ENCODE measurements at regions not wholly inside any gene's neighbourhood (a gene's known extent, or its start where the extent isn't known, plus 50 kb on each side); places are given as distances from the start of the nearest gene placed in this dataset.

DNA sequence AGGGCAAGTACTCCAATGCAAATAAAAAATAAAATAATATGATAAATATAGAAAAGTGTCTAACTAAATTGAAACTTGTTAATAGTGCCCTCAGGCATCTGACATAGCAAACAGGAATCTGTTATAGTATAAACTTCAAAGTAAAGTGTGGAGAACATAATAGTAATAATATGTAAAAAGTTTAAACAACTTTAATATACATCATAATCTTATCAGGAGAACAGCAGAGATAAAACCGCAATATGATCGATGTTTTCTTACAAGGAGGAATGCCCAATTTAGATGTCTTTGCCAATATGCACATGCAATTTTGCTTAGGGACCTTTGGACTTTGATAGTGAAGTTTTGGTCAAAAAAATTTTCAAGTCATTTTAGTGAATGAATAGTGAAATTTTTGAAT, 514.8 kb upstream of the IMPG1 start:
- Histone ChIP-seq H3K79me2 (ENCODE audit: low read length) (no peaks in the 10 kb centered on the region), H3K27ac (ENCODE audit: low read length) (no peak overlapping the region), H3K4me3 (ENCODE audit: low read length) (no peak overlapping the region), H3K4me1 (ENCODE audit: low read length) (peaks cover 6% of the 10 kb centered on the region; the same call in 1 of the 2 replicates), H3K9ac (ENCODE audit: low read length) (no peak overlapping the region), H4K20me1 (ENCODE audit: insufficient read depth, low read length) (no peaks in the 10 kb centered on the region), H2AFZ (ENCODE audit: low read depth, low read length) (no peak overlapping the region), H3K36me3 (replicated peaks; ENCODE audit: low read depth, low read length) (no peaks in the 10 kb centered on the region), H3K9me3 (ENCODE audit: insufficient read depth, low read length) (no peaks in the 10 kb centered on the region), H3K4me2 (ENCODE audit: low read length) (no peak overlapping the region), H3K27me3 (ENCODE audit: low read depth, low read length) (no peaks in the 10 kb centered on the region)
- no peak for TF ChIP-seq EZH2phosphoT487 (IDR thresholded peaks at IDR 0.05; ENCODE audit: low read depth)
- TF ChIP-seq, protein P1, sequence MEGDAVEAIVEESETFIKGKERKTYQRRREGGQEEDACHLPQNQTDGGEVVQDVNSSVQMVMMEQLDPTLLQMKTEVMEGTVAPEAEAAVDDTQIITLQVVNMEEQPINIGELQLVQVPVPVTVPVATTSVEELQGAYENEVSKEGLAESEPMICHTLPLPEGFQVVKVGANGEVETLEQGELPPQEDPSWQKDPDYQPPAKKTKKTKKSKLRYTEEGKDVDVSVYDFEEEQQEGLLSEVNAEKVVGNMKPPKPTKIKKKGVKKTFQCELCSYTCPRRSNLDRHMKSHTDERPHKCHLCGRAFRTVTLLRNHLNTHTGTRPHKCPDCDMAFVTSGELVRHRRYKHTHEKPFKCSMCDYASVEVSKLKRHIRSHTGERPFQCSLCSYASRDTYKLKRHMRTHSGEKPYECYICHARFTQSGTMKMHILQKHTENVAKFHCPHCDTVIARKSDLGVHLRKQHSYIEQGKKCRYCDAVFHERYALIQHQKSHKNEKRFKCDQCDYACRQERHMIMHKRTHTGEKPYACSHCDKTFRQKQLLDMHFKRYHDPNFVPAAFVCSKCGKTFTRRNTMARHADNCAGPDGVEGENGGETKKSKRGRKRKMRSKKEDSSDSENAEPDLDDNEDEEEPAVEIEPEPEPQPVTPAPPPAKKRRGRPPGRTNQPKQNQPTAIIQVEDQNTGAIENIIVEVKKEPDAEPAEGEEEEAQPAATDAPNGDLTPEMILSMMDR (IDR thresholded peaks at IDR 0.05; ENCODE audit: low read depth, low read length), result no peak

DNA sequence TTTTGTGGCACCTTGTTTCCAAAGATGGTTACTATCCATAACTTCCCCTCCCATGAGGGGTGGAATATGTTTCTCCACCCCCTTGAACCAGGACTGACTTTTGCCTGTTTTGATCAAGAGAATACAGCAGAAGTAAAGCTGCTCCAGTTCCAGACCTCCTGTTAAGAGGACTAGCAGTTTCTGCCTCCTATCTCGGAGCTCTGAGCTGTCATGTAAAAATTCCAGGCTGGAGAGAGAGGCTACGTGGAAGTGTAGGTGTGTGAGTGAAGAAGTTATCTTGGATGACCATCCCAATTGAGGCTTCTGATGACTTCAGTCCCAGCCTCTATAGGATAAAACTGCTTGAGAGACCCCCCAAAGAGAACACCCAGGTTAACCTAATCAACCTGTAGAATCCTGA, 511.7 kb upstream of the IMPG1 start:
- H3K36me3 ChIP-seq (replicated peaks; ENCODE audit: low read depth, low read length), result no peaks in the 10 kb centered on the region
- H3K27ac ChIP-seq (ENCODE audit: low read length), result no peak overlapping the region
- no peak overlapping the region for H3K4me2 ChIP-seq (ENCODE audit: low read length)
- H4K20me1 ChIP-seq (ENCODE audit: insufficient read depth, low read length), result no peaks in the 10 kb centered on the region
- H2AFZ ChIP-seq (ENCODE audit: low read depth, low read length), result no peak overlapping the region; the same call in 1 of the 2 replicates
- peaks cover 6% of the 10 kb centered on the region for H3K4me1 ChIP-seq (ENCODE audit: low read length)
- no peak overlapping the region for H3K9ac ChIP-seq (ENCODE audit: low read length)
- no peaks in the 10 kb centered on the region for H3K79me2 ChIP-seq (ENCODE audit: low read length)
- H3K4me3 ChIP-seq (ENCODE audit: low read length), result no peak overlapping the region
- TF ChIP-seq, protein P1 (IDR thresholded peaks at IDR 0.05; ENCODE audit: low read depth, low read length), result no peak
- no peak for TF ChIP-seq EZH2phosphoT487 (IDR thresholded peaks at IDR 0.05; ENCODE audit: low read depth)
- H3K9me3 ChIP-seq (ENCODE audit: insufficient read depth, low read length), result no peaks in the 10 kb centered on the region
- no peaks in the 10 kb centered on the region for H3K27me3 ChIP-seq (ENCODE audit: low read depth, low read length)

DNA sequence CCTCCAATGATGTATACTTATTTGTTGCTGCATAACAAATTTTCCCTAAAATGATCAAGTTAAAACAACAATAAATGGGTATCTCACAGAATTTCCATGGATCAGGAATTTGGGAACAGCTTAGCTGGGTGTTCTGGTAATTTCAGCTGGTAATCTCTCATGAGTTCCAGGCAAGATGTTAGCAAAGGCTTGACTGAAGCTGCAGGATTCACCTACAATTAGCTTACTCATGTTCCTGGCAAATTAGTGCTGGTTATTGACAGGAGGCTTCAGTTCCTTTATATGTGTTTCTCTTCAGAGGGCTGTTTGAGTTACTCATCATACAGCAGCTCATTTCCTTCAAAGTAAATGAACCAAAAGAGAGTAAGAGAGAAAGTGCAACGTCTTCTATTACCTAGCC, 506.3 kb upstream of the IMPG1 start:
- Histone ChIP-seq H3K9ac (ENCODE audit: low read length) (no peak overlapping the region; the same call in 1 of the 2 replicates), H3K4me2 (ENCODE audit: low read length) (peak overlapping the region; percentile 49), H2AFZ (ENCODE audit: low read depth, low read length) (peak overlapping the region; percentile 71), H3K27me3 (ENCODE audit: low read depth, low read length) (no peaks in the 10 kb centered on the region), H3K36me3 (replicated peaks; ENCODE audit: low read depth, low read length) (no peaks in the 10 kb centered on the region), H3K4me3 (ENCODE audit: low read length) (no peak overlapping the region), H3K4me1 (ENCODE audit: low read length) (peaks cover 27% of the 10 kb centered on the region), H4K20me1 (ENCODE audit: insufficient read depth, low read length) (no peaks in the 10 kb centered on the region), H3K27ac (ENCODE audit: low read length) (peak overlapping the region; percentile 56), H3K9me3 (ENCODE audit: insufficient read depth, low read length) (no peaks in the 10 kb centered on the region), H3K79me2 (ENCODE audit: low read length) (no peaks in the 10 kb centered on the region)
- no peak for TF ChIP-seq EZH2phosphoT487 (IDR thresholded peaks at IDR 0.05; ENCODE audit: low read depth)
- TF ChIP-seq, protein P1 (IDR thresholded peaks at IDR 0.05; ENCODE audit: low read depth, low read length), result no peak

DNA sequence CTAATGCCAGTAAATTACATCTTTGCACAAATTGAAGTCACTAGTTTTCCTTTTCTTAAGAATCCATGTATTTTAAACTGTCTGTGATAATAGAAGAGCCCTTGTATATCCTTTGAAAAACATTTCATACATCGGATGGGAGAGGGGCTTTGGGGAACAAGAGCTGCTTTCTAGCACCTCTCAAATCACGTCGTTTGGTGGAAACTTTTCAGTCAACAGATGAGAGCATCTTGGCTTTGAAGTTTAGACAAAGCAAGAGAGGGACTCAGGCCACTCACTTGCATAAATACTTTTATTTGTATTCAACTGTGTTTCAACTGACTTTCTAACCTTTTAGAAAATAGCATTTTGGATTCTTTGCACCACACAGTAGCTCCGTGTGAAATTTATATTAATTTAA, 502.3 kb upstream of the IMPG1 start:
- H3K27ac ChIP-seq (ENCODE audit: low read length), result no peak overlapping the region
- H4K20me1 ChIP-seq (ENCODE audit: insufficient read depth, low read length), result no peaks in the 10 kb centered on the region
- 0 out of 2 replicates have a peak overlapping the region, but pooled peaks have one; percentile 7 for H2AFZ ChIP-seq (ENCODE audit: low read depth, low read length)
- no peaks in the 10 kb centered on the region for H3K36me3 ChIP-seq (replicated peaks; ENCODE audit: low read depth, low read length)
- no peak overlapping the region for H3K9ac ChIP-seq (ENCODE audit: low read length)
- H3K4me3 ChIP-seq (ENCODE audit: low read length), result no peak overlapping the region
- no peak for TF ChIP-seq EZH2phosphoT487 (IDR thresholded peaks at IDR 0.05; ENCODE audit: low read depth)
- TF ChIP-seq, protein P1 (IDR thresholded peaks at IDR 0.05; ENCODE audit: low read depth, low read length), result no peak
- no peaks in the 10 kb centered on the region for H3K79me2 ChIP-seq (ENCODE audit: low read length)
- no peaks in the 10 kb centered on the region for H3K9me3 ChIP-seq (ENCODE audit: insufficient read depth, low read length)
- peaks cover 27% of the 10 kb centered on the region for H3K4me1 ChIP-seq (ENCODE audit: low read length)
- H3K27me3 ChIP-seq (ENCODE audit: low read depth, low read length), result no peaks in the 10 kb centered on the region
- no peak overlapping the region for H3K4me2 ChIP-seq (ENCODE audit: low read length)

Measured in OCI-LY3 (cell line).